ENCODE measurements at regions not wholly inside any gene's neighbourhood (a gene's known extent, or its start where the extent isn't known, plus 50 kb on each side); places are given as distances from the start of the nearest gene placed in this dataset.

DNA sequence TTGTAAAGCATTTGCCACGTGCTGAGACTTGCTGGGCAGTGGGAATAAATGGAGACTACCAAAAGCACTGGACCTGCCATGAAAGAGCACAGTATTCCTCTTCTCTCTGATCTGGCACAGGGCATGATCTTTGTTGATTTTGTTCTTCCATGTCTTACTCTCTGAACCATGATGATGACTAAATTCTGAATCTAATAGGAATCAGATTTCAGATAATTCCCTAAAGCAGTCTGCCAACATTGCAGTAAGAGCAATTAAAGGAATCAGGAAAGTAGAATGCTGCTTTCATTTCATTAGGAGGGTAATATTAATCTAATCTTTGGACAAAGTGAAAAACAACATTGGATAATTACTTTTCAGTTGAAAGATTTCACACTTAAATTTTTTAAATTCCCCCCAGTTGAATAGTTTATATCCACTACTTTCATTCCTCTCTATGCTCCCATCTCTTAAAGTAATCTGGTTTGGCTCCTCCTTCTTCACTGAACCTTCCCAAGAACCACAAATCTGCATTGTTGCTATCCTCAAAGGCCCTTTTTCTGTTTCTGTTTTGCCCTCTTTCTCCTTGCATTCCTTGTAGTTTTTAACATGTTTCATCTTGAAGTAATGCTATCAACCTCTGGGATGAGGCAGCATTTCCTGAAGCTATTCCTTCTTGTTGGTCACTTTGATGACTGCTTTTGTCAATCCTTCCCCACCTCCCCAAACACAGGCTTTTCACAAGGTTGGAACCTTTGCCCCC is 243.2 kb upstream of the TENT5A start:
- no peak for TF ChIP-seq EZH2phosphoT487 (IDR thresholded peaks at IDR 0.05; ENCODE audit: borderline replicate concordance, low read depth, low read length)
- TF ChIP-seq, protein P1, sequence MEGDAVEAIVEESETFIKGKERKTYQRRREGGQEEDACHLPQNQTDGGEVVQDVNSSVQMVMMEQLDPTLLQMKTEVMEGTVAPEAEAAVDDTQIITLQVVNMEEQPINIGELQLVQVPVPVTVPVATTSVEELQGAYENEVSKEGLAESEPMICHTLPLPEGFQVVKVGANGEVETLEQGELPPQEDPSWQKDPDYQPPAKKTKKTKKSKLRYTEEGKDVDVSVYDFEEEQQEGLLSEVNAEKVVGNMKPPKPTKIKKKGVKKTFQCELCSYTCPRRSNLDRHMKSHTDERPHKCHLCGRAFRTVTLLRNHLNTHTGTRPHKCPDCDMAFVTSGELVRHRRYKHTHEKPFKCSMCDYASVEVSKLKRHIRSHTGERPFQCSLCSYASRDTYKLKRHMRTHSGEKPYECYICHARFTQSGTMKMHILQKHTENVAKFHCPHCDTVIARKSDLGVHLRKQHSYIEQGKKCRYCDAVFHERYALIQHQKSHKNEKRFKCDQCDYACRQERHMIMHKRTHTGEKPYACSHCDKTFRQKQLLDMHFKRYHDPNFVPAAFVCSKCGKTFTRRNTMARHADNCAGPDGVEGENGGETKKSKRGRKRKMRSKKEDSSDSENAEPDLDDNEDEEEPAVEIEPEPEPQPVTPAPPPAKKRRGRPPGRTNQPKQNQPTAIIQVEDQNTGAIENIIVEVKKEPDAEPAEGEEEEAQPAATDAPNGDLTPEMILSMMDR (conservative IDR thresholded peaks at IDR 0.05; ENCODE audit: low read length): no peak
- H3K79me2 ChIP-seq (ENCODE audit: insufficient read depth, low read depth, low read length): no peaks in the 10 kb centered on the region
- no peaks in the 10 kb centered on the region for H3K9me3 ChIP-seq (ENCODE audit: low read length)
- no peak for DNase-seq (ENCODE audit: low spot score)
- no peak overlapping the region for H3K4me3 ChIP-seq (ENCODE audit: low read depth, low read length, poor library complexity, severe bottlenecking)
- H3K4me1 ChIP-seq (ENCODE audit: insufficient read depth, low read length, poor library complexity, severe bottlenecking): no peaks in the 10 kb centered on the region
- CTCF ChIA-PET (ENCODE audit: unreplicated experiment): no interaction called here
- BruUV-seq (replicated peaks): no TSS peak
- H3K4me2 ChIP-seq (ENCODE audit: low read length): no peak overlapping the region
- H2AFZ ChIP-seq (ENCODE audit: low read length): no peak overlapping the region
- no peaks in the 10 kb centered on the region for H3K9me2 ChIP-seq (ENCODE audit: insufficient read depth, low read length)
- H3K36me3 ChIP-seq (ENCODE audit: insufficient read depth, low read length): no peaks in the 10 kb centered on the region
- intact Hi-C loops (cut with micrococcal nuclease; ENCODE audit: unreplicated experiment): no loop called here
- H3K27ac ChIP-seq (ENCODE audit: low read depth, low read length, poor library complexity, severe bottlenecking): no peak overlapping the region
- POLR2A ChIA-PET: interaction anchor here (0.8 kb wide), 1 partner anchor 10 kb away, joined by 3 read pairs; no protein-coding TSS in a partner anchor
- H4K20me1 ChIP-seq (ENCODE audit: insufficient read depth, low read length): no peaks in the 10 kb centered on the region

DNA sequence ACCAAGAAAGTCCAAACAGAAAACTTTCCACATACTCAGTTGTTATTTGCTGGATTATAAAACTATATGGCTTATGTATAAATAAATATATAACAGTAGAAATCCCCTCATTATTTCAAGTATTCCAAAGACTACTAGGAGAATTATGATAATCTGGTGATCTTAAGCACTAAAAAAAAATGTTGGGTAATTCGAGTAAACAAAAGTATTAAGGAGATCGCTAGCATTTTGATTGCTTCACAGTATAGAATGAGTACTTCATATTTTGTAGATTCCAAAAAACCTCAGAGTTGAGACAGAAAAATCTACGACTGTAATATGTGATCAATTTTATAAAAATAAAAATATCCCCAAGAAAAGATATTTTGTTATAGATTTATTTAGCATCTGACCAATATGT is 236.4 kb upstream of the TENT5A start:
- Histone ChIP-seq H3K4me2 (ENCODE audit: low read length) (no peak overlapping the region), H3K27ac (ENCODE audit: low read depth, low read length, poor library complexity, severe bottlenecking) (no peak overlapping the region), H3K4me3 (ENCODE audit: low read depth, low read length, poor library complexity, severe bottlenecking) (no peak overlapping the region), H3K79me2 (ENCODE audit: insufficient read depth, low read depth, low read length) (no peaks in the 10 kb centered on the region), H4K20me1 (ENCODE audit: insufficient read depth, low read length) (no peaks in the 10 kb centered on the region), H2AFZ (ENCODE audit: low read length) (no peak overlapping the region), H3K9me3 (ENCODE audit: low read length) (no peaks in the 10 kb centered on the region), H3K9me2 (ENCODE audit: insufficient read depth, low read length) (no peaks in the 10 kb centered on the region), H3K36me3 (ENCODE audit: insufficient read depth, low read length) (no peaks in the 10 kb centered on the region), H3K4me1 (ENCODE audit: insufficient read depth, low read length, poor library complexity, severe bottlenecking) (no peaks in the 10 kb centered on the region)
- intact Hi-C loops (cut with micrococcal nuclease; ENCODE audit: unreplicated experiment): no loop called here
- TF ChIP-seq, protein P1 (conservative IDR thresholded peaks at IDR 0.05; ENCODE audit: low read length): no peak
- TF ChIP-seq EZH2phosphoT487 (IDR thresholded peaks at IDR 0.05; ENCODE audit: borderline replicate concordance, low read depth, low read length): no peak
- ChIA-PET CTCF (ENCODE audit: unreplicated experiment) (no interaction called here), POLR2A (no interaction called here)
- DNase-seq (ENCODE audit: low spot score): no peak
- BruUV-seq (replicated peaks): no TSS peak

DNA sequence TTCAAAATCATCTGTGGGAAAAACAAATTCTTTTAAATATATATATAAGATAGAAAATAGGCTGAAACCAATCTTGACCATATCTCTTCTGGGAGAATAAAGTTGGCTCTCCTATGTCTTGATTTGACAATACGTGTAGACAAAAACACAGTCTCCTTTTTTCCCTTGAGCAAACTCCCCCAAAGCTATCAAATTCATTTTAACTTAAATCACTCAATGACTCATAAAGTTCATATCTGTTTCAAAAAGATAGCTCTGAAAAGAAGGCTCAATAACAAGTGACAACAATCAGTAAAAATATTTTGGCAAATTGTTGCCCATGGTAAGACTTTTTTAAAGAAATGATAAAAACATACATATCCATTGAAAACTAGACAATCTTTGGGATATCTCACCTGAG is 236.0 kb upstream of the TENT5A start:
- no peaks in the 10 kb centered on the region for H3K9me2 ChIP-seq (ENCODE audit: insufficient read depth, low read length)
- DNase-seq (ENCODE audit: low spot score): no peak
- no peak overlapping the region for H3K27ac ChIP-seq (ENCODE audit: low read depth, low read length, poor library complexity, severe bottlenecking)
- ChIA-PET CTCF (ENCODE audit: unreplicated experiment) (no interaction called here), POLR2A (no interaction called here)
- H3K79me2 ChIP-seq (ENCODE audit: insufficient read depth, low read depth, low read length): no peaks in the 10 kb centered on the region
- no peak overlapping the region for H2AFZ ChIP-seq (ENCODE audit: low read length)
- H3K36me3 ChIP-seq (ENCODE audit: insufficient read depth, low read length): no peaks in the 10 kb centered on the region
- TF ChIP-seq EZH2phosphoT487 (IDR thresholded peaks at IDR 0.05; ENCODE audit: borderline replicate concordance, low read depth, low read length): no peak
- TF ChIP-seq, protein P1 (conservative IDR thresholded peaks at IDR 0.05; ENCODE audit: low read length): no peak
- H3K4me3 ChIP-seq (ENCODE audit: low read depth, low read length, poor library complexity, severe bottlenecking): no peak overlapping the region
- intact Hi-C loops (cut with micrococcal nuclease; ENCODE audit: unreplicated experiment): no loop called here
- no peaks in the 10 kb centered on the region for H3K9me3 ChIP-seq (ENCODE audit: low read length)
- BruUV-seq (replicated peaks): no TSS peak
- H3K4me2 ChIP-seq (ENCODE audit: low read length): no peak overlapping the region
- H4K20me1 ChIP-seq (ENCODE audit: insufficient read depth, low read length): no peaks in the 10 kb centered on the region
- no peaks in the 10 kb centered on the region for H3K4me1 ChIP-seq (ENCODE audit: insufficient read depth, low read length, poor library complexity, severe bottlenecking)

Data from OCI-LY7 (cell line).